Keratinocyte (primary cell): ENCODE measurements at regions not wholly inside any gene's neighbourhood (a gene's known extent, or its start where the extent isn't known, plus 50 kb on each side); places are given as distances from the start of the nearest gene placed in this dataset.

Experiments
- DNase-seq: peaks from one replicate; pipeline ENCODE4 v3.0.0-alpha.2; 2011; ENCODE audit warnings: low read depth, missing footprints, low spot score
- FAIRE-seq: peaks from 2 replicates; lab custom pipeline; 2011; peaks lifted over from hg19 to GRCh38; lab: Jason Lieb, UNC
- H2AFZ ChIP-seq: 2 replicates; pipeline ENCODE4 v1.6.0; 2012; ENCODE audit warnings: low read length, control low read depth, inconsistent platforms; ENCODE audit not compliant: control insufficient read depth
- H3K27ac ChIP-seq: 2 replicates; pipeline ENCODE4 v1.5.1; 2011; ENCODE audit warnings: low read length; ENCODE audit not compliant: control insufficient read depth, insufficient read depth
- H3K27me3 ChIP-seq: 3 replicates; pipeline ENCODE4 v1.6.0; 2011; ENCODE audit warnings: low read length; ENCODE audit not compliant: control insufficient read depth, insufficient read depth; ENCODE audit errors: extremely low read depth
- H3K36me3 ChIP-seq, 2 experiments: 2 replicates in 1 of 2; 3 replicates in 1 of 2; pipeline ENCODE4 v1.5.1; 2011; ENCODE audit warnings: low read length in 2 of 2, mild to moderate bottlenecking in 1 of 2; ENCODE audit not compliant: control insufficient read depth in 2 of 2, insufficient read depth in 2 of 2; ENCODE audit errors: extremely low read depth in 1 of 2
- H3K4me1 ChIP-seq: 3 replicates; pipeline ENCODE4 v1.5.1; 2011; ENCODE audit warnings: low read length; ENCODE audit not compliant: control insufficient read depth, insufficient read depth; ENCODE audit errors: extremely low read depth
- H3K4me2 ChIP-seq: 3 replicates; pipeline ENCODE4 v1.6.0; 2011; ENCODE audit warnings: low read depth, low read length; ENCODE audit not compliant: control insufficient read depth, insufficient read depth; ENCODE audit errors: extremely low read depth
- H3K4me3 ChIP-seq, 3 experiments: fragments of 200-600 bp in 1 of 3; sonication (generic) in 1 of 3; 2 replicates in 2 of 3; 3 replicates in 1 of 3; pipeline ENCODE4 v1.5.1; 2011 to 2016; ENCODE audit warnings: low read length in 3 of 3, mild to moderate bottlenecking in 3 of 3, control low read depth in 2 of 3, inconsistent platforms in 1 of 3, low read depth in 1 of 3, mixed read lengths in 1 of 3, mixed run types in 1 of 3, moderate library complexity in 1 of 3; ENCODE audit not compliant: control insufficient read depth in 2 of 3, insufficient read depth in 2 of 3; ENCODE audit errors: extremely low read depth in 1 of 3
- H3K79me2 ChIP-seq: 2 replicates; pipeline ENCODE4 v1.6.0; 2012; ENCODE audit warnings: low read length; ENCODE audit not compliant: control insufficient read depth, insufficient read depth
- H3K9ac ChIP-seq: 3 replicates; pipeline ENCODE4 v1.6.0; 2011; ENCODE audit warnings: low read length; ENCODE audit not compliant: control insufficient read depth, insufficient read depth; ENCODE audit errors: extremely low read depth
- H3K9me1 ChIP-seq: 3 replicates; pipeline ENCODE4 v1.6.0; 2011; ENCODE audit warnings: low read length; ENCODE audit not compliant: control insufficient read depth, insufficient read depth; ENCODE audit errors: extremely low read depth
- H3K9me3 ChIP-seq: 2 replicates; pipeline ENCODE4 v1.5.1; 2012; ENCODE audit warnings: low read depth, low read length; ENCODE audit not compliant: control insufficient read depth
- H4K20me1 ChIP-seq: 3 replicates; pipeline ENCODE4 v1.6.0; 2011; ENCODE audit warnings: low read length; ENCODE audit not compliant: control insufficient read depth, insufficient read depth; ENCODE audit errors: extremely low read depth
- CTCF ChIP-seq, 3 experiments: IDR thresholded peaks in 1 of 3; conservative IDR thresholded peaks in 1 of 3; optimal IDR thresholded peaks in 1 of 3; 2 replicates in 2 of 3; 3 replicates in 1 of 3; pipeline versions ENCODE3 to v1.5.1; 2011; ENCODE audit warnings: low read length in 3 of 3, mild to moderate bottlenecking in 3 of 3, moderate library complexity in 2 of 3, control low read depth in 1 of 3, inconsistent platforms in 1 of 3; ENCODE audit not compliant: insufficient read depth in 2 of 3; ENCODE audit errors: extremely low read depth in 1 of 3
- EZH2 ChIP-seq: IDR thresholded peaks from one replicate; pipeline ENCODE4 v1.6.1; 2012; ENCODE audit warnings: inconsistent platforms, mild to moderate bottlenecking, low read length, moderate library complexity
- dilution Hi-C: fragments of 300-500 bp; cut with MboI; formaldehyde crosslinking; loops from one replicate; pipeline ENCODE4 v1.7.0; 2020; ENCODE audit warnings: low sequenced_read_pairs; ENCODE audit not compliant: extremely low pct_ligation_motif_present

GRCh38 chr2:76178610-76179009 is 467.9 kb upstream of the GCFC2 start:
- H3K27me3 ChIP-seq: no peaks in the 10 kb centered on the region
- no peak for TF ChIP-seq EZH2
- TF ChIP-seq CTCF (optimal IDR thresholded peaks at IDR 0.05 in 1 of 3, IDR thresholded peaks at IDR 0.05 in 1 of 3, conservative IDR thresholded peaks at IDR 0.05 in 1 of 3; ENCODE audit: extremely low read depth in 1 of 3, insufficient read depth in 2 of 3, low read length in 3 of 3): no peak

GRCh38 chr2:76175295-76175694 is 464.6 kb upstream of the GCFC2 start:
- FAIRE-seq: no peak

More at GRCh38 chr2:76178610-76179009, 467.9 kb upstream of the GCFC2 start:
- Histone ChIP-seq H4K20me1 (no peaks in the 10 kb centered on the region), H3K9ac (no peak overlapping the region), H3K4me1 (no peaks in the 10 kb centered on the region), H3K36me3 (no peaks in the 10 kb centered on the region), H3K9me3 (peaks cover 2% of the 10 kb centered on the region), H3K9me1 (no peaks in the 10 kb centered on the region), H3K79me2 (no peaks in the 10 kb centered on the region), H2AFZ (no peak overlapping the region), H3K4me3 (no peak overlapping the region), H3K27ac (no peak overlapping the region), H3K4me2 (no peak overlapping the region)
- dilution Hi-C loops: no loop called here
- DNase-seq: no peak
- FAIRE-seq: no peak

More at GRCh38 chr2:76175295-76175694, 464.6 kb upstream of the GCFC2 start:
- H3K9me1 ChIP-seq: no peaks in the 10 kb centered on the region
- H2AFZ ChIP-seq: no peak overlapping the region
- no peak overlapping the region for H3K9ac ChIP-seq
- no peaks in the 10 kb centered on the region for H3K4me1 ChIP-seq
- TF ChIP-seq EZH2: no peak
- no peak for TF ChIP-seq CTCF (optimal IDR thresholded peaks at IDR 0.05 in 1 of 3, IDR thresholded peaks at IDR 0.05 in 1 of 3, conservative IDR thresholded peaks at IDR 0.05 in 1 of 3; ENCODE audit: extremely low read depth in 1 of 3, insufficient read depth in 2 of 3, low read length in 3 of 3)
- H3K27me3 ChIP-seq: no peaks in the 10 kb centered on the region
- dilution Hi-C loops: no loop called here
- H4K20me1 ChIP-seq: no peaks in the 10 kb centered on the region
- H3K36me3 ChIP-seq: no peaks in the 10 kb centered on the region
- no peak overlapping the region for H3K4me3 ChIP-seq
- no peak overlapping the region for H3K4me2 ChIP-seq
- DNase-seq: no peak
- H3K27ac ChIP-seq: no peak overlapping the region
- no peaks in the 10 kb centered on the region for H3K79me2 ChIP-seq
- peaks cover 2% of the 10 kb centered on the region for H3K9me3 ChIP-seq
